Renal cortex interstitium (tissue), 11 donors: ENCODE measurements at regions not wholly inside any gene's neighbourhood (a gene's known extent, or its start where the extent isn't known, plus 50 kb on each side); places are given as distances from the start of the nearest gene placed in this dataset.

ENCODE experiments used
- DNase-seq, 11 donors: peaks; one replicate each; pipeline ENCODE4 v3.0.0-alpha.2; 2013; ENCODE audit warnings: low read depth in 9 of 11, low spot score in 4 of 11; ENCODE audit errors: extremely low read depth in 1 of 11

- DNase-seq: no peak
These were observed 654.3 kb downstream of the ANXA1 start for GRCh38 chr9:73805853-73806458.

- DNase-seq: no peak
These were observed 655.2 kb downstream of the ANXA1 start for GRCh38 chr9:73806876-73807275.

GRCh38 chr9:73807952-73808351, 656.3 kb downstream of the ANXA1 start:
- no peak for DNase-seq

GRCh38 chr9:73810585-73811215, 659.0 kb downstream of the ANXA1 start:
- no peak for DNase-seq

- DNase-seq: no peak
These were observed 661.9 kb downstream of the ANXA1 start for GRCh38 chr9:73813546-73813945.

- no peak for DNase-seq
These were observed 665.2 kb downstream of the ANXA1 start for GRCh38 chr9:73816905-73817304.

GRCh38 chr9:73824671-73825070, 672.5 kb upstream of the RORB start:
- DNase-seq: no peak

GRCh38 chr9:73838871-73839270, 658.3 kb upstream of the RORB start:
- DNase-seq: no peak

GRCh38 chr9:73839471-73839870, 657.7 kb upstream of the RORB start:
- DNase-seq: no peak

- no peak for DNase-seq
These were observed 656.1 kb upstream of the RORB start for GRCh38 chr9:73841018-73841417.

- no peak for DNase-seq
These were observed 653.0 kb upstream of the RORB start for GRCh38 chr9:73844135-73844534.

- DNase-seq: no peak
These were observed 651.6 kb upstream of the RORB start for GRCh38 chr9:73845539-73845938.

GRCh38 chr9:73845954-73846690, 651.0 kb upstream of the RORB start:
- DNase-seq: no peak

GRCh38 chr9:73847536-73847935, 649.6 kb upstream of the RORB start:
- DNase-seq: no peak

- no peak for DNase-seq
These were observed 643.6 kb upstream of the RORB start for GRCh38 chr9:73853549-73853948.

GRCh38 chr9:73855206-73855605, 641.9 kb upstream of the RORB start:
- no peak for DNase-seq

- DNase-seq: no peak
These were observed 633.2 kb upstream of the RORB start for GRCh38 chr9:73863924-73864323.

GRCh38 chr9:73866451-73866850, 630.7 kb upstream of the RORB start:
- DNase-seq: no peak

- DNase-seq: peak in 6 of 11 donors; percentile 6 to 17 (median 12)
These were observed 627.9 kb upstream of the RORB start for GRCh38 chr9:73869264-73869663.

- no peak for DNase-seq
These were observed 625.5 kb upstream of the RORB start for GRCh38 chr9:73871636-73872035.
